HG02642 (cell line): ENCODE measurements at regions not wholly inside any gene's neighbourhood (a gene's known extent, or its start where the extent isn't known, plus 50 kb on each side); places are given as distances from the start of the nearest gene placed in this dataset.

Source experiments
- ATAC-seq: cut with Tn5 transposase; IDR thresholded peaks from one replicate; pipeline ENCODE4 v1.9.1; 2021; ENCODE audit warnings: mild to moderate bottlenecking; ENCODE audit not compliant: unreplicated experiment, poor library complexity

GRCh38 chr2:3071685-3072263 is 305.8 kb downstream of the EIPR1 start:
- no peak for ATAC-seq

GRCh38 chr2:3066831-3067230 is 310.8 kb downstream of the EIPR1 start:
- no peak for ATAC-seq

GRCh38 chr2:3065928-3066327 is 311.7 kb downstream of the EIPR1 start:
- no peak for ATAC-seq

- no peak for ATAC-seq
Observed at GRCh38 chr2:3062476-3063260, 314.9 kb downstream of the EIPR1 start.

- no peak for ATAC-seq
Observed at GRCh38 chr2:3060049-3060448, 317.6 kb downstream of the EIPR1 start.

GRCh38 chr2:3059141-3059925 is 318.3 kb downstream of the EIPR1 start:
- ATAC-seq: no peak

GRCh38 chr2:3054066-3054465 is 323.6 kb downstream of the EIPR1 start:
- ATAC-seq: no peak

GRCh38 chr2:3051266-3051665 is 326.4 kb downstream of the EIPR1 start:
- ATAC-seq: no peak

- ATAC-seq: no peak
Observed at GRCh38 chr2:3046170-3046865, 331.3 kb downstream of the EIPR1 start.

GRCh38 chr2:3045318-3045921 is 332.2 kb downstream of the EIPR1 start:
- no peak for ATAC-seq

GRCh38 chr2:3044587-3045317 is 332.9 kb downstream of the EIPR1 start:
- ATAC-seq: no peak

- ATAC-seq: no peak
Observed at GRCh38 chr2:3043726-3044125, 333.9 kb downstream of the EIPR1 start.

- ATAC-seq: no peak
Observed at GRCh38 chr2:3042601-3043585, 334.7 kb downstream of the EIPR1 start.

GRCh38 chr2:3041841-3042600 is 335.6 kb downstream of the EIPR1 start:
- no peak for ATAC-seq

GRCh38 chr2:3041246-3041645 is 336.4 kb downstream of the EIPR1 start:
- ATAC-seq: no peak

- no peak for ATAC-seq
Observed at GRCh38 chr2:3040496-3041140, 337.0 kb downstream of the EIPR1 start.

- ATAC-seq: no peak
Observed at GRCh38 chr2:3040066-3040428, 337.6 kb downstream of the EIPR1 start.
